Activated CD4-positive, alpha-beta T cell treated with anti-CD3 and anti-CD28 coated beads, Interleukin-2, amount 50 U/mL, for 48 hours (primary cell): ENCODE measurements at regions not wholly inside any gene's neighbourhood (a gene's known extent, or its start where the extent isn't known, plus 50 kb on each side); places are given as distances from the start of the nearest gene placed in this dataset.
"Not testable (repeated sequence)": the region's sequence is repeated elsewhere in the genome, so short reads cannot be mapped to it uniquely, and the experiment has no call there.

Source experiments
- DNase-seq, 2 experiments: peaks; one replicate each; pipeline ENCODE4 v3.0.0-alpha.2; 2020

DNA sequence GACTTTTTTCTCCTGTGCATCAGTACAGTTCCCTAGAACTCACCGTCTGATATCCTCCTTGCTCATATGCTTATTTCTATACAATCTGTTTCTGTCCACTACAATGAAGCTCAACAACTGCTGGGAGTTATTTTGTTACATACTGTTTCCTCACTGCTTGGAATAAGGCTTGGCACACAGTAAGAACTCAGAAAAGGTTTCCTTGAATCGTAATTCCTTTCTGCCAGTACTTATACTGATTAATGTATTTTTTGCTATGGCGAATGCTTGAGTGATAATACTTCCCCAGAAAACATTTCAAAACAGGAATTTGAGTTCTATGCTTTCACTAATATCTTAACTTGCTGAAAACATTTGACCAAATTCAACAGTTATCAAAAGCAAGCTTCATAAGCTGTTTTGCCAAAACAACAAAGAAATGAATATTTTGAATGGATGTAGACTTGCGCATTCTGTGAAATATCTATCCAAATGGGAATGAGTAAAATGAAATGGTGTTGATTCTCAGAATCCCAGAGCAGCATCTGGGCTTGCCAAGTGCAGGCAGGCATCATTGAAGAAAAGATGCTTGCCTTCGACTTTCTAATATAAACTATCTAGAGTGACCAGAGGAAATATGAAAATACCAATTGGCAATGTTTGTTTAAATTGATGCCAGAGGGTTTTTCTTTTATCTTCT lies 286.3 kb downstream of the RAP2B start:
- no peak for DNase-seq

GRCh38 chr3:153456833-153457545 lies 295.0 kb downstream of the RAP2B start:
- DNase-seq = no peak

DNA sequence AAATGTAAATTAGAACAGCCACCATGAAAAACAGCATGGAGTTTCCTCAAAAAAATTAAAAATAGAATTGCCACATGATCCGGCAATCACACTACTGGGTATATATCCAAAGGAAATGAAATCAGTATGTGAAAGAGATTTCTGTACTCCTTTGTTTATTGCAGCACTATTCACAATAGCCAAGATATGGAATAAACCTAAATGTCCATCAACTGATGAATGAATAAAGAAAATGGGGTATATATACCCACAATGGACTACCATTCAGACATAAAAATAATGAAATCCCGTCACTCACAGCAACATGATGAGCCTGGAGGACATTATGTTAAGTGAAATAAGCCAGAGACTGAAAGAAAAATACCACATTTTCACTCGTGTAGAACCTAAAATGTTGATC lies 296.9 kb downstream of the RAP2B start:
- DNase-seq = no peak

DNA sequence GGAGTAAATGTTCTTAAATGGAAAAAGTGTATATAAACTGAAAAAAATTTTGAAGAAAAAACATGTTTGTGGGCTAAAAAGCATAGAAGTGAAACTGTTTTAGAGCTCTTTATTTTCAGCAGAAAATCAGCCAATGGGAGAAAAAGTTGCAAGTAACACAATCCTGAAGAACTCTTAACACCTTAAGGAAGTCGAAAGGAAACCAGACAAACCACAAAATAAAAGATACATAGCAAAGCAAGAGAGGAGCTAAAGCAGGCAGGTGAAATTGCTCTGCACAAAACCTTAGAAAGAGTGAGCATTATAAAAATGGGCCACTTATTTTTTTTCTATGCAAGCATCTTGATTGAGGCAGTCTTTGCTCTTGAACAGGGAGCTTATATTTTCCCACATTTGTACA lies 300.5 kb downstream of the RAP2B start:
- no peak for DNase-seq

- no peak for DNase-seq
Observed at GRCh38 chr3:153463895-153464294, 301.9 kb downstream of the RAP2B start.

DNA sequence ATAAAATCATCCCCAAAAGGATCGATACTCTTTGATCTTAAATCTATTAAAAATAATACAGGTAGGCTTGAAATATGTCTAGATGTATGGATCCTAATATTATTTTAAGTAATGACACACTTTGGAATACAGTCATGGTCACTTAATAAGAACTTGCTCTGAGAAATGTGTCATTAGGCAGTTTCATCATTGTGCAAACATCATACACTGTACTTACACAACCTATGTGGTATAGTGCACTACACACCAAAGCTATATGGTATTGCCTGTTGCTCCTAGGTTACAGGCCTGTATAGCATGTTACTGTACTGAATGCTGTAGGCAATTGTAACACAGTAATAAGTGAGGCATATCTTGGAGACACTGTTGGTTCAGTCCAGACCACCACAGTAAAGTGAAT lies 307.1 kb downstream of the RAP2B start:
- no peak for DNase-seq

GRCh38 chr3:153484842-153485241 lies 322.8 kb downstream of the RAP2B start:
- no peak for DNase-seq

GRCh38 chr3:153495422-153495821 lies 333.4 kb downstream of the RAP2B start:
- no peak for DNase-seq

DNA sequence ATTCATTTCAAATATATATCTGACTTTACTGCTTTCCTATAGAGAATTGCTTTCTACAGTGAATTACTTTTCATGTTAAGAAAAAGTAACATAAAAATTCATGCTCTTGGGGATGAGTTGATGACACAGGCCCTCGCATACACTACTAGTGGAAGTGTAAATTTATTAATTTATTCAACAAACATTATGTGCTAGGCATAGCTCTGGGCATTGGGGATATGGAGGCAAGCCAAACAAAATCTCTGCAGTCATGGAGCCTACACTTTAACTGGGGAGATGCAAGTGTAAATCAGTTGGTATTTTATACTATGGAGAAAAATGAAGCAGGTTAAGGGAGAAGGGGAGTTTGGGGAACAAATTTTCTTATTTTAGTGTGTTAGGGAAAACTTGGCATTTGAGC lies 340.7 kb downstream of the RAP2B start:
- DNase-seq = no peak

GRCh38 chr3:153503873-153504272 lies 341.8 kb downstream of the RAP2B start:
- no peak for DNase-seq

GRCh38 chr3:153506205-153506604 lies 344.2 kb downstream of the RAP2B start:
- DNase-seq = not testable (repeated sequence)

GRCh38 chr3:153506686-153507085 lies 344.7 kb downstream of the RAP2B start:
- not testable (repeated sequence) for DNase-seq

GRCh38 chr3:153513236-153513635 lies 351.2 kb downstream of the RAP2B start:
- peak in 1 of 2 experiments; percentile 11 for DNase-seq

GRCh38 chr3:153528473-153528872 lies 366.4 kb downstream of the RAP2B start:
- no peak for DNase-seq

- DNase-seq = no peak
Observed at GRCh38 chr3:153539263-153539662, 377.2 kb downstream of the RAP2B start.

DNA sequence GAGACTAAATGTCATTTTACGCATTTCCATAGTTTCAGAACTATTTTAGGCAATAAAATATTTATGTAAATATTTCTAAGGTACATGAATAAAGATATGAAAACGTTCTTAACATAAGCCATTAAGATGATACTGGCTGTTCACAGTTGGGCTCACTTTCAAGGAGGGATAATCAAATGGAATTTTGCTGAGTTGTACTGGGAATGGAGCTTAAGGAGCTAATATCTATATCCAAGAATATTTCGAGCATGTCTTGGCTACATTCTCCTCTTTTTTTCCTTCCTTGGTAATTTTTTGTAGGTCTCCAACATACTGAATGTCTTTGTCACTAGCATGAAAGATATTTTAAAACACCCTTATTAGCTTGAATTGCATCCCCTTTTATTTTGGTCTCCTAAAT lies 383.4 kb downstream of the RAP2B start:
- DNase-seq = no peak

- no peak for DNase-seq
Observed at GRCh38 chr3:153547970-153548369, 385.9 kb downstream of the RAP2B start.

- not testable (repeated sequence) for DNase-seq
Observed at GRCh38 chr3:153549686-153550085, 387.7 kb downstream of the RAP2B start.

- DNase-seq = no peak
Observed at GRCh38 chr3:153551536-153552285, 389.7 kb downstream of the RAP2B start.

DNA sequence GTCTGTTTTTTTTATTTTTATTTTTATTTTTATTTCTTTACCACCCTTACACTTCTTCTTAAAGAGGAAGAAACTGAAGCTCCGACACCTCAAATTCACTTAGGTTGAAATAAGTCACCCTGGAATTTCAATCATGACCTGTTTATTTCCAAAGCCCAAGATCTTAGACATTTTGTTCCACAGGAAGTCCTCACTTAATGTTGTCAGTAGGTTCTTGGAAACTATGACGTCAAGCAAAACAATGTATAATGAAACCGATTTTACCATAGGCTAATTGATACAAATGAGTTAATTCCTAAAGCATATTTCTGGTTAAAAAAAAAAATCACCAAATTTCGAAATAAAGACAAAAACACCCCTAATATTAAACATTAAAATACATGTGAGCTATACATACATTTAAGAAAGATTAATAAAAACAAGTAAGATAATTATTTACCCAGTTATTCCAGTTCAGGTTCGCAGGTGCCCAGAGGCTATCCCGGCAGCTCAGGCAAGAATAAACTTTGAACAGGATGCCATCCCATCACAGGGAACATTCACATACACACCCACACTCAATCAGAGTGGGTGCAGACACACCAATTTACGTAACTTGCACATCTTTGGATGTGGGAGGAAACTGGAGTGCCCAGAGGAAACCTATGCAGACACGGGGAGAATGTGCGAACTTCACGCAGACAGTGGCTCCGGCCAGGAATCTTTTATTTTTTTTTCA lies 391.0 kb downstream of the RAP2B start:
- DNase-seq = no peak

DNA sequence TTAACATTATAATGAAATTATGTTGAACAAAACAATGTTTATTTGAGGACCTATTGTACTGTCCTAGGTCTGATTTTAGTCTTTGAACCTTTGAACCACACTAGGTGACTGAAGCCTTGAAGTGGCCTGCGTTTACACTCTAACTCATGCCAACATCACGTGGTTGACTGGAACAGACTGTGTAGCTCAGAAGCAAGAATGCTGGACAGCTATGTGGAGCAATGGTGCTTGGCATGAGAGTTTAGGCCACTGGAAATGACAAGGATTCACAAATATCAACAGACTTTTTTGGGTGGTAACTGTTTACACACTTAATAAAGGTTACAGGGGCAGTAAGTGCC lies 391.5 kb downstream of the RAP2B start:
- no peak for DNase-seq

- DNase-seq = no peak
Observed at GRCh38 chr3:153555919-153556318, 393.9 kb downstream of the RAP2B start.

DNA sequence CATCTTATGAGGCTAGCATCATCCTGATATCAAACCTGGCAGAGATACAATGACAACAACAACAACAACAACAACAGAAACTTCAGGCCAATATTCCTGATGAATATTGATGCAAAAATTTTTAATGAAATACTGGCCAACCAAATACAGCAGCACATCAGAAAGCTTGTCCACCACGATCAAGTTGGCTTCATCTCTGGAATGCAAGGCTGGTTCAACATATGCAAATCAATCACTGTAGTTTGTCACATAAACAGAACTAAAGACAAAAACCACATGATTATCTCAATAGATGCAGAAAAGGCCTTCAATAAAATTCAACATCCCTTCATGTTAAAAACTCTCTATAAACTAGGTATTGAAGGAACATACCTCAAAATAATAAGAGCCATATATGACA lies 397.3 kb downstream of the RAP2B start:
- not testable (repeated sequence) for DNase-seq
